Fibroblast of the aortic adventitia (primary cell): ENCODE measurements at regions not wholly inside any gene's neighbourhood (a gene's known extent, or its start where the extent isn't known, plus 50 kb on each side); places are given as distances from the start of the nearest gene placed in this dataset.

Experiments
- DNase-seq: peaks from one replicate; pipeline ENCODE4 v3.0.0-alpha.2; 2010; ENCODE audit warnings: low read depth
- H3K4me3 ChIP-seq: 2 replicates; pipeline ENCODE4 v1.5.1; 2011; ENCODE audit warnings: low read depth, mild to moderate bottlenecking, control low read depth, low read length, moderate library complexity
- CTCF ChIP-seq: IDR thresholded peaks from 2 replicates; pipeline ENCODE4 v1.5.1; 2011; ENCODE audit warnings: mild to moderate bottlenecking, low read length, control low read depth, inconsistent platforms; ENCODE audit not compliant: insufficient read depth

GRCh38 chr14:51552275-51552674 is 99.4 kb upstream of the FRMD6 start:
- no peak for DNase-seq
- no peak overlapping the region for H3K4me3 ChIP-seq
- peak; percentile 8 for TF ChIP-seq CTCF

GRCh38 chr14:51552768-51553404 is 98.8 kb upstream of the FRMD6 start:
- DNase-seq, result no peak
- H3K4me3 ChIP-seq, result no peak overlapping the region
- TF ChIP-seq CTCF, result no peak

- H3K4me3 ChIP-seq, result no peak overlapping the region
- peak; percentile 80 for DNase-seq
- no peak for TF ChIP-seq CTCF
Observed at GRCh38 chr14:51554339-51554920, 97.3 kb upstream of the FRMD6 start.

GRCh38 chr14:51554953-51555352 is 96.8 kb upstream of the FRMD6 start:
- no peak overlapping the region for H3K4me3 ChIP-seq
- TF ChIP-seq CTCF, result no peak
- peak; percentile 48 for DNase-seq

GRCh38 chr14:51561141-51561540 is 90.6 kb upstream of the FRMD6 start:
- no peak for TF ChIP-seq CTCF
- no peak overlapping the region for H3K4me3 ChIP-seq
- DNase-seq, result no peak

GRCh38 chr14:51562816-51563215 is 88.9 kb upstream of the FRMD6 start:
- no peak overlapping the region for H3K4me3 ChIP-seq
- DNase-seq, result no peak
- no peak for TF ChIP-seq CTCF

- DNase-seq, result no peak
- no peak for TF ChIP-seq CTCF
- no peak overlapping the region for H3K4me3 ChIP-seq
Observed at GRCh38 chr14:51563560-51563959, 88.2 kb upstream of the FRMD6 start.
